Cardiac muscle cell (in vitro differentiated cells and primary cell): ENCODE measurements at regions not wholly inside any gene's neighbourhood (a gene's known extent, or its start where the extent isn't known, plus 50 kb on each side); places are given as distances from the start of the nearest gene placed in this dataset.
"Not testable (repeated sequence)": the region's sequence is repeated elsewhere in the genome, so short reads cannot be mapped to it uniquely, and the experiment has no call there.

Source experiments
- DNase-seq, 2 donors: peaks; one replicate each; pipeline versions ENCODE4 v3.0.0 to v3.0.0-alpha.2; 2010 to 2017; ENCODE audit warnings: low read depth in 1 of 2, low spot score in 1 of 2
- H3K27ac ChIP-seq: fragments of 200-600 bp; sonication (generic); 2 replicates; pipeline ENCODE4 v1.5.1; 2016
- H3K27me3 ChIP-seq: fragments of 200-600 bp; sonication (generic); 2 replicates; pipeline ENCODE4 v1.6.0; 2016; ENCODE audit warnings: control low read depth
- H3K36me3 ChIP-seq: fragments of 200-600 bp; sonication (generic); 2 replicates; pipeline ENCODE4 v1.5.1; 2016; ENCODE audit warnings: control low read depth
- H3K4me1 ChIP-seq: fragments of 200-600 bp; sonication (generic); 2 replicates; pipeline ENCODE4 v1.8.1; 2017; ENCODE audit warnings: low read depth, mild to moderate bottlenecking, mixed run types
- H3K4me3 ChIP-seq: fragments of 200-600 bp; sonication (generic); 2 replicates; pipeline ENCODE4 v1.5.1; 2016; ENCODE audit warnings: mild to moderate bottlenecking
- H3K9me3 ChIP-seq: fragments of 200-600 bp; sonication (generic); 2 replicates; pipeline ENCODE4 v1.5.1; 2017; ENCODE audit warnings: low read depth, mild to moderate bottlenecking, control low read depth
- TF ChIP-seq, protein P1 (sequence below): IDR thresholded peaks from 2 replicates; pipeline ENCODE4 v1.5.1; 2012; ENCODE audit warnings: low read depth, mild to moderate bottlenecking, low read length

DNA sequence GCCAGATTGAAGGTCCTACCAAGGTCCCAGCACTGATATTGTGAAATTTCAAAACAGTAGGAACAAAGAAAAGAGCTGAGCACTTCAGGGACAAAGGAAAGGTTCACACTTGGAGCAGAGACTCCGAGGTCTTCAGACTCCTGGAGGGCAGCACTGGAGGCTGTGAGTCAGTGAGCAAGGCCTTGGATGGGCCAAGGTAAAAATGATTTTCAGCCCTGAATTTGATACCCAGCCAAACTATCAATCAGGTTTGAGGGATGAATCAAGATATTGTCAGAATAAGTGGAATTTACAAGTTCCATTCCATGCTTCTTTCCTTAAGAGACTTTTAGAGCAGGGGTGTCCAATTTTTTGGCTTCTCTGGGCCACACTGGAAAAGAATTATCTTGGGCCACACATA is 111.7 kb downstream of the ADRA2C start:
- H3K9me3 ChIP-seq = no peaks in the 10 kb centered on the region
- no peaks in the 10 kb centered on the region for H3K36me3 ChIP-seq
- no peaks in the 10 kb centered on the region for H3K4me1 ChIP-seq
- TF ChIP-seq, protein P1, sequence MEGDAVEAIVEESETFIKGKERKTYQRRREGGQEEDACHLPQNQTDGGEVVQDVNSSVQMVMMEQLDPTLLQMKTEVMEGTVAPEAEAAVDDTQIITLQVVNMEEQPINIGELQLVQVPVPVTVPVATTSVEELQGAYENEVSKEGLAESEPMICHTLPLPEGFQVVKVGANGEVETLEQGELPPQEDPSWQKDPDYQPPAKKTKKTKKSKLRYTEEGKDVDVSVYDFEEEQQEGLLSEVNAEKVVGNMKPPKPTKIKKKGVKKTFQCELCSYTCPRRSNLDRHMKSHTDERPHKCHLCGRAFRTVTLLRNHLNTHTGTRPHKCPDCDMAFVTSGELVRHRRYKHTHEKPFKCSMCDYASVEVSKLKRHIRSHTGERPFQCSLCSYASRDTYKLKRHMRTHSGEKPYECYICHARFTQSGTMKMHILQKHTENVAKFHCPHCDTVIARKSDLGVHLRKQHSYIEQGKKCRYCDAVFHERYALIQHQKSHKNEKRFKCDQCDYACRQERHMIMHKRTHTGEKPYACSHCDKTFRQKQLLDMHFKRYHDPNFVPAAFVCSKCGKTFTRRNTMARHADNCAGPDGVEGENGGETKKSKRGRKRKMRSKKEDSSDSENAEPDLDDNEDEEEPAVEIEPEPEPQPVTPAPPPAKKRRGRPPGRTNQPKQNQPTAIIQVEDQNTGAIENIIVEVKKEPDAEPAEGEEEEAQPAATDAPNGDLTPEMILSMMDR = no peak
- no peak overlapping the region for H3K27ac ChIP-seq
- H3K27me3 ChIP-seq = peaks cover 51% of the 10 kb centered on the region
- H3K4me3 ChIP-seq = no peak overlapping the region
- DNase-seq = no peak

DNA sequence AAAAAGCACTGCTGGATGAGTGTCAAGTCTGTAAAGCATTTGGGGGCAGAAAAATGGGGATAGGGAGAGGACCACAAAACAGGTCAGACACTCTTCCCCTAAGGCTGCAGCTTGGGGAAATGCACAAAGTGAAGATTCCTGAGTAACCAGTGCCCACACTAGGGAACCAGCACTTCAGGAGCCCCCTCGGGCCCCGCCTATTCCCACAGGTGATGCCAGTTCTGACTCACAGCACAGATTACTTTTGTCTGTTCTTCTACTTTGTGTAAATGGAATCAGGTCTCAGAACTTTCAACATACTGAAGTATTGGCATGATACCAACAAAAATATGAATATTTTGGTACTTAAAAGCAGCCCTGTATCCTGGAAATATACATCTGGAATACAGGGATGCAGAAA is 112.5 kb downstream of the ADRA2C start:
- TF ChIP-seq, protein P1 = no peak
- Histone ChIP-seq H3K27ac (no peak overlapping the region), H3K9me3 (no peaks in the 10 kb centered on the region), H3K4me1 (no peaks in the 10 kb centered on the region), H3K36me3 (no peaks in the 10 kb centered on the region), H3K27me3 (peaks cover 43% of the 10 kb centered on the region), H3K4me3 (no peak overlapping the region)
- no peak for DNase-seq

DNA sequence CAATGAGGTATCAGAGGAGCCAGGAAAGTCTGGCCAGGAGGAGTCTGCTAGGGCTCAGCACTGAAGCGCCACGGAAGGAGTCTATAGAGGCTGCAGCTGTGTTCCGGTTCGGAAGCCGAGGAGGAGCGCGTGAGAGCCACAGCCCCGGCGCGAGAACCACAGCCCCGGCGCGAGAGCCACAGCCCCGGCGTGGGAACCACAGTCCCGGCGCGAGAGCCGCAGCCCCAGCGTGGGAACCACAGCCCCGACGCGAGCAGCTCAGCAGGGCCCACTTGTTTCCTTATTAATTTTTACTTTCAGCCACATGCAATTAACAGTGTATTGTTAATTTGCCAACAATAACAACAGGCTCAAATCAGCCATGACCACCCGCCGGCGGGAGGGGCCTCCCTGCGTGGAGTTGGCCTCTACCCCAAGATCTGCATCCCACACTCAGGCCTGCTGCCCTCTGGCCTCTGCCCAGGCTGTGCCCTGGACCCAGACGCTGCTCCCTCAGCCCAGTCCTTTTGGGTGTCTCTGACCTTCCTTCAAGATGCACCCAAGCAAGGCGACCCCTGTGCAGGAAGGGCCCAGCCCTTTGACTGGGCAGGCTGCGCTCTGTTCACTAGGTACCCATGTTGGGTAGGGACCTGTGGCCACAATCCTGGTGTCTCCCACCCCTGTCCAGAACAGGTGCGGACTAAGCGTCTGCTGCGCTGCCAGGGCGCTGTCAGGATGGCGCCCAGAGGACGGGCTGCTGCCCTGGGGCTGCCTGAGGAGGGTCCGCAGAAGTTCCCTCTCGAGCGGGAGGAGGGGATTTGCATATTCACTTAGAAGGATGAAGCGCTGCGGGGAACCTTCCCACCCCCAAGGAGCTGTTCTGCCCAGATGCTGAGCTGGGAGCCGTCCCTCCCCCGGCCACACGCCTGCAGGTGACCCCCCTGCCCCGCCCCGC is 113.8 kb downstream of the ADRA2C start:
- H3K9me3 ChIP-seq = no peaks in the 10 kb centered on the region
- H3K4me1 ChIP-seq = no peaks in the 10 kb centered on the region
- H3K27ac ChIP-seq = no peak overlapping the region
- TF ChIP-seq, protein P1 = no peak
- no peaks in the 10 kb centered on the region for H3K36me3 ChIP-seq
- peaks cover 33% of the 10 kb centered on the region for H3K27me3 ChIP-seq
- DNase-seq = peak in 1 of 2 donors; percentile 18
- H3K4me3 ChIP-seq = no peak overlapping the region

DNA sequence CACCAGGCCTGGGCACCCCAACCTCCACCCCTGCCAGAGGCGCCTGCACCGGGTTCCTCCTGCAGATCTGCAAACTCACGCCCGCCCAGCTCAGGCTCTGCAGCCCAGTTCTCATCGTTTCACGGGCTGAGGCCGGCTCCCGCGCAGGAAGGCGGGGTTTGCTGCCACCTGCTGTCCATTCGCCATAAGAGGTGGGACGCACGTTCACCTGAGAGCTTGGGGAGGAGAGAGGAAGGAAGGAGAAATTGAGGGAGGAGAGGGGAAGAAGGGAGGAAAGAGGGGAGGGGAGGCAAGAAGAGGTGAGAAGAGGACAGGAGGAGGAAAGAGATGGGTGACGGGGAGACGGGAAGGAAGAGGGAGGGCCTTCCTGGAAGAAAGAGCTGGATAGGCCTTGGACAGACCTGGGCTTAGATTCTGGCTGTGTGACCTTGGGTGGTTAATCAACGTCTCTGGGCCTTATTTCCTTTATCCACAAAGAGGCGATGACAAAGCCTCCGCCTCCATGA is 114.5 kb downstream of the ADRA2C start:
- peak; percentile 65 to 88 for DNase-seq
- TF ChIP-seq, protein P1 = peak; percentile 68
- no peaks in the 10 kb centered on the region for H3K36me3 ChIP-seq
- H3K27ac ChIP-seq = no peak overlapping the region
- H3K27me3 ChIP-seq = peaks cover 27% of the 10 kb centered on the region
- H3K9me3 ChIP-seq = no peaks in the 10 kb centered on the region
- no peak overlapping the region for H3K4me3 ChIP-seq
- H3K4me1 ChIP-seq = no peaks in the 10 kb centered on the region

DNA sequence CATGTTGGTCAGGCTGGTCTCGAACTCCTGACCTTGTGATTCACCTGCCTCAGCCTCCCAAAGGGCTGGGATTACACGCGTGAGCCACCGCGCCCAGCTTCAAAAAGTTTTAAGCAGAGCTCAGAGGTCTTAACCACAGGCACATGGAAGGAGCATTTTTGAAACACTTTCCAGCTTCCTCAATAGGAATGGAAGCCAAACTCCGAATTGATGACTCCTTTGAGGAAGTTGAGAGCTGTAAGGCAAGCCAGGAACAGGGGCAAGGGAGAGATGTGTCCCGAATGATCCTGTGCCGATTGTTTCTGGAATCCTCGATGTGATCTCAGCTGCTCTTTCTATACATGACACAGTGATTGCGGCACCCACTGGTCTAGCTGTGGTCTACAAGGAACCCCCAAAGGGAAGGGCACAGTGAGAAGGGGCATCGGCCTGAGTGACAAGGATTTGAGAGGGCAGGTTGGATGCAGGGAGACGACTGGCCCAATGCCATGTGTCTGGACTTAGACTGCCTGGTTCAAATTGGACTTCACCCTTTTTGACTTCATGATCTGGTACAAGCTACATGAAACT is 116.2 kb downstream of the ADRA2C start:
- H3K36me3 ChIP-seq, DNase-seq, H3K27ac ChIP-seq: not testable (repeated sequence)

DNA sequence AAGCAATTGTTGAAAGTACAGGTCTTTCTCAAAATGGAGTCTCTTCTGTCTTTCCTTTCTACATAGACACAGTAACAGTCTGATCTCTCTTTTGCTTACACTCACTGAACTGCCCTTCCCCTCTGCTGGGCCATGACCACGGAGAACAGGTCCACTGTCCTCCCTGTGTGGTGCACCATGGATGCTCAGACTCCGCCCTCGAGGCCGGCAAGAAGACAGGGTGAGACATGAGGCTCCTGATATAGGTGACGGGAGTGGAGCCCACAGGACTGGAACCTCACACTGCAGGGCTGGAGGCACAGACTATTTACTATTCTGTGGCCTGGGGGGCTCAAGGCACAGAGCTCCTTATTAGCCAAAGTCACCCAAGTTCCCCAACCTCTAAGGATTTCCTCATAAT is 118.1 kb downstream of the ADRA2C start:
- H3K4me3 ChIP-seq, DNase-seq, H3K27ac ChIP-seq, H3K36me3 ChIP-seq, H3K4me1 ChIP-seq, H3K9me3 ChIP-seq: not testable (repeated sequence)
- peaks cover 15% of the 10 kb centered on the region for H3K27me3 ChIP-seq

More for the DNA sequence above, 116.2 kb downstream of the ADRA2C start:
- not testable (repeated sequence) for H3K4me3 ChIP-seq, H3K9me3 ChIP-seq, H3K4me1 ChIP-seq
- H3K27me3 ChIP-seq = peaks cover 22% of the 10 kb centered on the region

DNA sequence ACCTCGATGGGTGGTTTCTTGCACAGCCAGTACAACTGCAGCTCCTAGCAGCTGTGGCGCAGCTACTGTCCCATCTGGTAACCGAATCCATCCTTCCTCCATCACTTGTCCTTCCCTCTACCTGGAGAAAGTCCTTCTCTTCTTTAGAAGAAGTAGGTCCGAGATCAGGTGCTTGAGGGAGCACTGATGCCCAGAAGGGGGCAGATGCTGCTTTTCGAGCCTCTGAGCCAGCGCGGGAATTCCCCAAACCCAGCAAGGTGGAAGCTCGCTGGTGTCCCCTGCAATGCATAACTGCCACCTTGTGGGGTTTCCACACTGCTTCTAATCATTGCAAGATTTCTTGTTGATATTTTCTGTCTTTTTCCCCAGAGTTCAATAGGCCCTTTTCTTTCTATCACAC is 127.4 kb downstream of the ADRA2C start:
- H3K9me3 ChIP-seq, H3K27ac ChIP-seq, H3K4me3 ChIP-seq, H3K36me3 ChIP-seq, H3K4me1 ChIP-seq: not testable (repeated sequence)
- peak in 1 of 2 donors; percentile 37 for DNase-seq
- peaks cover 16% of the 10 kb centered on the region for H3K27me3 ChIP-seq

DNA sequence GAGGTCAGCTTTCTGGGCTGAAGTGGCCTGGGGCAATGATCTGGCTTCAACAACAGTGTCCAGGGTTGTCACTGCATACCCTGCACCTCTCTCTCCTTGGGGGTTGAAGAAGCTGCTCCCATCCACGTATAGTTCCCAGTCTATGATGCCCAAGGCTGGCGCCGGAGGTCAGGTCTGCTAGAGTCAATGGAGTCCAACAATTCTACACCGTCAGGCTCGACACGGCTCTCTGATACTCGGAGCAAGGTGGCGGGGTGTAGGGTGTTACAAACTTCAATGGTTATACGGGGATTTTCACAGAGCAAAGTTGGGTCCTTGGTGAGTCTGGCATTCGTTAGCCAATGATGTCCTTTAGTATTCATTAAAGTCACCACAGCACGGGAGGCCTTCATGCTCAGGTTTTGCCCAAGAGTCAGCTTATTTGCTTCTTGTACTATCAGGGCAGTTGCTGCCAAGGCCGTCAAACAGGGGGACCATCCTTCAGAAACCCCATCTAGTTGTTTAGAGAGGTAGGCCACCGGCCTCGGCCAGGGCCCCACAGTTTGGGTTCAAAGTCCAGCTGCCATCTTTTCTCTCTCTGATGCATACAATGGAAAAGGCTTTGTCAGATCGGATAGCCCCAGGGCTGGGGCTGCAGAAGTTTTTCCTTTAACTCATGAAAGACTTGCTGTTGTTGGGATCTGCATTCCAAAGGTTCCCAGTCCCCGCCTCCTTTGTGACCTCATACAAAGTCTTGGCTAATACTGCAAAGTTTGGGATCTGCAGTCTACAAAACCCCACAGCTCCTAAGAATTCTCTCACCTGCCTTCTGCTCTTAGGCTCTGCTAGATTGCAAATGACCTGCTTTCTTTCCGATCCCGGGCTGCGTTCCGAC is 128.1 kb downstream of the ADRA2C start:
- H3K27me3 ChIP-seq = peaks cover 16% of the 10 kb centered on the region
- H3K4me3 ChIP-seq, H3K27ac ChIP-seq, H3K9me3 ChIP-seq, H3K4me1 ChIP-seq, H3K36me3 ChIP-seq, DNase-seq: not testable (repeated sequence)
